GM19035 (cell line): ENCODE measurements at regions not wholly inside any gene's neighbourhood (a gene's known extent, or its start where the extent isn't known, plus 50 kb on each side); places are given as distances from the start of the nearest gene placed in this dataset.

Experiments
- ATAC-seq: cut with Tn5 transposase; IDR thresholded peaks from one replicate; pipeline ENCODE4 v1.9.1; 2021; ENCODE audit not compliant: unreplicated experiment

DNA sequence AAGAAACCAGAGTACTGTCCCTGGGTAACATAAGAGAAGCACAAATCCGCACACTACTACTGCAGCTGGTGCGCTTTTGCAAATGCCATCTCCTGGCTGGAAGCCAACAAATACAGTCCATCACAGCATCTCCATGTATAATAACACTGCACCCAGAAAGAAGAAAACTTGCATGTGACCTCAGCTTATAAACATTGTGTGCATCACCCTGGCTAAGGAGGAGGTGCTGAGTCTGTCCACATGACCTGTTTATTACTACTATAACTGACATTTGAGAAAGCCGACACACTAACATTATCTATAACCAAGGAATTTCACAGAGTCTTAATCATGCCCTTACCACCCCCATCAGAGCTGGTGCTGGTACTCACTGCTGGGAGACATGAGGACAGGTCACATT, 516.8 kb downstream of the CFAP47 start:
- no peak for ATAC-seq

GRCh38 chrX:36443007-36443406, 523.5 kb downstream of the CFAP47 start:
- ATAC-seq = no peak

DNA sequence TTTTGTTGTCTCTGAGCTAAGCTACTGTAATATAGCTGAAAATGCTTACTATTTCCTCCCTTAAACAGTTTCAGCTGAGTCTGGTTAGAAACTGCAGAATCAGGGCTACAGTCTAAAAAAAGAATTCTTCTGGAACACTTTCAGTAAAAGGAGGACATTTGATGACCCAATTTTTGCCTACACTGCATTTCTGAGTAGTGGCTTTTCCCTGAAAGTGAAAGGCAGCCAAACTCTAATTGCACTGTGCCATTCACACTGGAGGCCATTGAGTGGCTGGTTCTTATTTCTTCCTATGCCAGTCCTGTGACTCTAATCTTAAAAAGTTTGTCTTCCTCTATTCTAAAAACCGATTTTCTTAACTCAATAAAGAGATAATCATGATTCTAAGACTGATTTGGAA, 526.0 kb downstream of the CFAP47 start:
- ATAC-seq = no peak

- ATAC-seq = no peak
Measured at GRCh38 chrX:36462142-36462541, 542.6 kb downstream of the CFAP47 start.

- ATAC-seq = no peak
Measured at GRCh38 chrX:36480441-36480990, 527.6 kb upstream of the FAM47C start.

GRCh38 chrX:36501169-36501702, 506.9 kb upstream of the FAM47C start:
- ATAC-seq = no peak

DNA sequence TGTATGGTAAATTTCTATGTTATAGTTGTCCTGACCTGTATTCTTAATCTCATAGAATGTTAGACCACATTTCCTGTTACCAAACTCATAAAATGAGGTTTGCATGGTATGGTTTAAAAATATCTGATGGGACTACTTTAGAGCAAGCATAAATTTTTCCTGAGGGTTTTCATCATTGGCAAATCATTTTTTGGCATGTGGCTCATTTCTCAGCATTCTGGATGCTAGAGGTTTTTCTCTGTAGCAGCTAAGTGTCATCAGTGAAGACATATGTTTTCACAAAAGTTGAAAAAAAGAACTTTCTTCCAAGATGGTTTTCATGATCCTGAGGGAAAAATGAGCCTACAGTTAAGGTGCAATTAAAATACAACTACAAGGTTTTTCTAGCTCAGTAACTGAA, 503.5 kb upstream of the FAM47C start:
- ATAC-seq = no peak

GRCh38 chrX:36508042-36508441, 500.1 kb upstream of the FAM47C start:
- no peak for ATAC-seq

- ATAC-seq = no peak
Measured at GRCh38 chrX:36510736-36511135, 497.4 kb upstream of the FAM47C start.

- no peak for ATAC-seq
Measured at GRCh38 chrX:36528661-36529060, 479.5 kb upstream of the FAM47C start.

DNA sequence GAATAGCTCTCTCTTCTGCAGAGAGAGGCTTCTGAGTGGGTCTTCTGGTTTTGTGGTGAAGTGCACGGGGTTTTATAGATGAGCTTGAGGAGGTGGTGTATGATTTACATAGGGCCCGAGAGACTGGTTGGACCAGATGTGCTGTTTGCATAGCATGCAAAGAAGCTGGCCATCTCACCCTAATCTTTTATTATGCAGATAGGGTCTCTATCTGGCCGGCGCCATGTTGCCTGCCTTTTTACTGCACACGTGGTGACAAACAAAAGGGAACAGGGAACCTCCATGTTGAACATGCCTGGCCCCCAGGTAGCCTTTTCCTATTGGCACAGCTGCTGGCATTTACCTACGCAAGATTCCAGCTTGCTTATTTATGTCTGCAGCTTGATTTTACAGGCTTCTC, 473.3 kb upstream of the FAM47C start:
- no peak for ATAC-seq

GRCh38 chrX:36543499-36543898, 464.7 kb upstream of the FAM47C start:
- ATAC-seq = no peak

- no peak for ATAC-seq
Measured at GRCh38 chrX:36562986-36563385, 445.2 kb upstream of the FAM47C start.

DNA sequence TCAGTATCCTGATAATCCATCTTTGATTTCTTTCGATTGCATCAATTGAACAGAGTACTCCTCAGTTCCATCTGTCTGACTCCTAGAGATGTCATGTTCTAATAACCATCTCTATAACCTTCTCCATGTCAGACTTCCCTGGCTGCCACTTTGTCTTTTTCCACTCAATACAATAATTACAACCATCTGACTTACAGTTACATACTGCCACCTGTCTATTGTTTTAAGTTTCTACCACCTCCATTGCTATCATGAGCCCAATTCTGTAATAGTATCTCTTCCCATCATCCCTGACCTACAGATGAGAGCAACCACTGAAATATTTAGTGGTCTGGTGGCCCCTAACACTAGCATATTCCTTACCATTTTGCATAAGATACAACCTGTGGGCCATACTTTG, 439.2 kb upstream of the FAM47C start:
- no peak for ATAC-seq

DNA sequence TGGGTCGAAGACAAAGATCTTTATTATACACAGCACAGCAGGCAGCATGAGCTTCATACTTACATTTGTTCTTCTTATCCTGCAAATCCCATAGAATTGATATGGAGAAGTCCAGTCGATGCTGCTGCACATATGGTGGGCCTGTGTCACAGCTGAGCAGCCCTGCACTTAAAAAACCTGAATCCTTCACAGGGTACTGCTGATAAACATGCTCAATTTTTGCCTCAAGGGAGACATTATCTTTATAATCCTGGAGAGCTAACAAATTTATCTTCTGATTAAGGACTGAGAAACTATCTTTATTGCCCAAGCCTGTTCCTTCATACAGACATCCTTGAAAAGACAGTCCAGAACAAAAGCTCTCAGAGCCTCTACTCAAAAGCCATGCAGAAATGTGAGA, 434.4 kb upstream of the FAM47C start:
- ATAC-seq = no peak

DNA sequence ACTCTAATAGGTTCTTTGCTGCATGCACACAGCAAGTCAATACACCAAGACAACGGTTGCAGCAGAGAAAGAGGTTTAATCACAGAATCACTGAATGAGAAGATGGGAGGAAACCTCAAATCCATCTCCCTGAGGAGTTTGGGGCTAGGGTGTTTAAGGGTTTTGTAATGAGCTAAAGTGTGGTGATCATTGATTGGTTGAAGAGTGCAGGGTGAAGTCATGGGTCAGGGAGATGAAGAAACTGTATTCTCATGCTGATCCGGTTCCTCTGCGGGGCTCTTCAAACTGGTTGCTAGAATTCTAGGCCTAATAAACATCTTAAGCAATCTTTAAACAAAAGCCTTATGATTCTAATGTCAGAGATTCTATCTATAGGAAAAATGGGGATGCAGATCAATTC, 432.5 kb upstream of the FAM47C start:
- no peak for ATAC-seq

DNA sequence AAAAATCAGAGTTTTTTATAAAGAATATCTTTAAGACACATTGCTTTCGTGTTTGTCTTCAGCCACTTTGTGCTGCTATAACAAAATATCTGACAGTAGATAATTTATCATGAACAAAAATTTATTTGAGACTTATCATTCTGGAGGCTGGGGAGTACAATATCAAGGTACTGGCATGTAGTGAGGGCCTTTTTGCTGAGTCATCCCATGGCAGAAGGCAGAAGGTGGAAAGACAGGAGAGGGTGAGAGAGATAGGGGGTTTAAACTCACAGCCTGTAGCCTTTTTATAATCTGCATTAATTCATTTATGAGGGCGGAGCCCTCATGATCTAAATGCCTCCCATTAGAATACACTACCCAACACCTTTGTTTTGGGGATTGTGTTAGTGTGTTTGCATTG, 431.2 kb upstream of the FAM47C start:
- no peak for ATAC-seq

DNA sequence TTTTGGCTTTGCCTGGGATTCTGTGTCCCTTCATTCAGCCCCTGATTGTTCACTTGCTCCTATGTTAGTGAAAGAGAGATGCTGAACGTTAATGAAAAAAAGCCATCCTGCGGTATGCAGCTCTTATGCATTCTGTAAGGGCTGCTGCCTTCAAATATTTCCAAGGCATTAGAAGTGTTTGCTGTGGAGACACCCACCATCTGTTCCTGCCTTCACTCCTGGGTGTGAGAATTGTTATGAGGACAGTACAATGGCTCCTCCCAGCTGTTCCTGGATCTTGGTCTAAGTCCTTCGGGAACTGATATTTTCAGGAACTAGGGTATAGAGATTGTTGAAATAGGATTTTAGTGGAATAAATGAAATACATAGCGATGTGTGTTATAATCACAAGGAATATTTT, 427.1 kb upstream of the FAM47C start:
- ATAC-seq = no peak

GRCh38 chrX:36583674-36584073, 424.5 kb upstream of the FAM47C start:
- ATAC-seq = no peak

DNA sequence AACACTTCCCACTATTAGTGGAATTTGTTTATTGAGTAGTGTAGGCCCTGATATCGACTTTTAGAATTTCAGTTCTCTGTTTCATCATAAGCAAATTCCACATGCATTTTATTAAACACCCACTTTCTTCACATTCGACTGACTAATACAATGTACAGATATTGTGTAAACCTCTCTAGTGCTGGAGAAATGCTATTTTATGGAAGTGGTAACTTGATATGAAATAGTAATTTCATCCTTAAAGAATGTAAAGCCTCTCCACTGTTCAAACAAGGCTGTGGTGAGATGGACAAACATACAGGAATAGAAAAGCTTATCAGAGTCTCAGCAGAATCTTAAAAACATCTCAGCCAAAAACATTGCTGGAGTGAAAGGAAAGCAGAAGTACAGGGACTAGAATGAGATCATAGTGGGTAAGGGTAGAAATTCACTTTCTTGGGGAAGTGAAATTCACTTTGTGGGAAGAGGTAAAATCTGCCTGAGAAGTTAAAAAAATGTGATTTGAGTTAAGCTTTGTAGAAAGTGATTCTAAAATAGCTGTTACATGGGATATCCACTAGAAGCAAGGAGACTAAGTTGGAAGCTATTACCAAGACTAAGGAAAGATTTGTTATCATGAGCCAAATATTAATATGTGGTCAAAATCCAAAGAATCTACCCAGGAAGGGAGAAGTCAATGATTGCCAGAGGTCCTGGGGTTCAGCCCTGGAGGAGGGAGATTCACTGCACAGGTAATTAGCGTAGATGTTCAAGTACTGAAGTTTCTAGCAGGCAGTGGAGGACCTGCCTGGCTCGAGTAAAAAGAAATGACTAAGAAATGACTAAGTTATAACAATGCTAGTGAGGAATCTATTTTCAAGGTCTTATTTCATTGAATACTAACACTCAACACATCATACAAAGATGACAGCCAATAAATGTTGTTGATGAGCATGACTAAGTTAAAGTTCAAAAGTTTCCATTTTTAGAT, 398.3 kb upstream of the FAM47C start:
- ATAC-seq = no peak

DNA sequence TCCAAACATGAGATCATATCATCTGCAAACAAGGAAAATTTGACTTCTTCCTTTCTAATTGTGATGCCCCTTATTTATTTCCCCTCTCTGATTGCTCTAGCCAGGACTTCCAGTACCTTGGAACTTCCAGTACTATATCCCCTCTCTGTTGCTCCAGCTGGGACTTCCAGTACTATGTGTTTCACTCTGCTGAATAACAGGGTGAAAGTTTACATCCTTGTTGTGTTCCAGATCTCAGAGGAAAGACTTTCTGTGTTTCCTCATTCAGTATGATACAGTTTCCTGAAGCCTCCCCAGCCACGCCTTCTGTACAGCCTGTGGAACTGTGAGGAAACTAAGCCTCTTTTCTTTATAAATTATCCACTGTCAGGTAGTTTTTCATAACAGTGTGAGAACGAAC, 381.3 kb upstream of the FAM47C start:
- no peak for ATAC-seq

- no peak for ATAC-seq
Measured at GRCh38 chrX:36640232-36640631, 367.9 kb upstream of the FAM47C start.
